Natural killer cell (primary cell): ENCODE measurements at regions not wholly inside any gene's neighbourhood (a gene's known extent, or its start where the extent isn't known, plus 50 kb on each side); places are given as distances from the start of the nearest gene placed in this dataset.

Experiments
- ATAC-seq, 3 donors: fragments of 150-1000 bp in 2 of 3; fragments of 200-7000 bp in 1 of 3; cut with Tn5 transposase; 1 replicate in 1 of 3; 2 replicates in 2 of 3; pipeline ENCODE4 v1.10.0; 2021; ENCODE audit warnings: mild to moderate bottlenecking in 2 of 3, moderate library complexity in 2 of 3
- DNase-seq, 2 donors: peaks; one replicate each; pipeline versions ENCODE4 v3.0.0 to v3.0.0-alpha.2; 2013 to 2021; ENCODE audit warnings: mixed read lengths in 1 of 2
- H3K27ac ChIP-seq: one replicate; pipeline ENCODE4 v1.5.1; 2013; ENCODE audit warnings: mild to moderate bottlenecking, low read length
- H3K27me3 ChIP-seq: one replicate; pipeline ENCODE4 v1.6.1; 2013; ENCODE audit warnings: low read length; ENCODE audit not compliant: control insufficient read depth, insufficient read depth
- H3K36me3 ChIP-seq: one replicate; pipeline ENCODE4 v1.6.1; 2013; ENCODE audit warnings: low read length; ENCODE audit not compliant: control insufficient read depth, insufficient read depth
- H3K4me1 ChIP-seq: one replicate; pipeline ENCODE4 v1.6.1; 2013; ENCODE audit warnings: low read length; ENCODE audit not compliant: control insufficient read depth, insufficient read depth
- H3K4me3 ChIP-seq: one replicate; pipeline ENCODE4 v1.5.1; 2013; ENCODE audit warnings: low read length
- H3K9me3 ChIP-seq: one replicate; pipeline ENCODE4 v1.6.1; 2013; ENCODE audit warnings: low read length; ENCODE audit not compliant: control insufficient read depth, insufficient read depth
- H3K27ac Mint-ChIP-seq, 2 donors: one replicate each; pipeline ENCODE4 v1.8.0; 2022; ENCODE audit warnings: mild to moderate bottlenecking in 2 of 2, mixed read lengths in 2 of 2, moderate library complexity in 1 of 2
- H3K27me3 Mint-ChIP-seq, 2 donors: one replicate each; pipeline ENCODE4 v1.8.0; 2022; ENCODE audit warnings: low read depth in 2 of 2, mixed read lengths in 2 of 2
- H3K36me3 Mint-ChIP-seq: one replicate; pipeline ENCODE4 v1.8.0; 2022; ENCODE audit warnings: mixed read lengths
- H3K4me1 Mint-ChIP-seq, 2 donors: one replicate each; pipeline ENCODE4 v1.8.0; 2022; ENCODE audit warnings: mixed read lengths in 2 of 2
- H3K4me3 Mint-ChIP-seq: one replicate; pipeline ENCODE4 v1.8.0; 2022; ENCODE audit warnings: mild to moderate bottlenecking, moderate library complexity, mixed read lengths
- H3K9me3 Mint-ChIP-seq, 2 donors: one replicate each; pipeline ENCODE4 v1.8.0; 2022; ENCODE audit warnings: mixed read lengths in 2 of 2
- CTCF ChIP-seq: fragments of 200-600 bp; IDR thresholded peaks from one replicate; pipeline ENCODE4 v1.8.0; 2022; ENCODE audit warnings: antibody characterized with exemption
- WGBS: methylation state at CpG from one replicate; pipeline ENCODE4 v1.1.7; 2013; ENCODE audit warnings: missing lambda C conversion rate; ENCODE audit not compliant: insufficient coverage; 5-methylcytosine and 5-hydroxymethylcytosine counted together
- intact Hi-C: fragments of 100-400 bp; cut with micrococcal nuclease; formaldehyde crosslinking; loops from one replicate; pipeline ENCODE4 v1.14.2; 2022

GRCh38 chr11:134612140-134613030 lies 200.3 kb upstream of the B3GAT1 start:
- Mint-ChIP-seq H3K27me3 (peaks cover 16 to 29% of the 10 kb centered on the region in 2 donors), H3K9me3 (no peaks in the 10 kb centered on the region), H3K4me1 (no peaks in the 10 kb centered on the region), H3K4me3 (no peak overlapping the region), H3K36me3 (no peaks in the 10 kb centered on the region), H3K27ac (no peak overlapping the region)
- Histone ChIP-seq H3K27me3 (no peaks in the 10 kb centered on the region), H3K4me3 (no peak overlapping the region), H3K36me3 (no peaks in the 10 kb centered on the region), H3K27ac (no peak overlapping the region), H3K9me3 (no peaks in the 10 kb centered on the region), H3K4me1 (no peaks in the 10 kb centered on the region)
- 84% methylated on average over 12 of the region's 12 CpGs for WGBS
- DNase-seq (no peak), ATAC-seq (no peak)
- TF ChIP-seq CTCF, result no peak
- intact Hi-C loops, result no loop called here

- Histone ChIP-seq H3K4me3 (no peak overlapping the region), H3K9me3 (no peaks in the 10 kb centered on the region), H3K4me1 (no peaks in the 10 kb centered on the region), H3K27ac (no peak overlapping the region), H3K36me3 (no peaks in the 10 kb centered on the region), H3K27me3 (no peaks in the 10 kb centered on the region)
- Mint-ChIP-seq H3K4me1 (no peaks in the 10 kb centered on the region), H3K27me3 (peaks cover 16 to 35% of the 10 kb centered on the region in 2 donors), H3K4me3 (no peak overlapping the region), H3K36me3 (no peaks in the 10 kb centered on the region), H3K9me3 (no peaks in the 10 kb centered on the region), H3K27ac (no peak overlapping the region)
- no peak for TF ChIP-seq CTCF
- WGBS, result 77% methylated on average over 8 of the region's 8 CpGs
- DNase-seq (no peak), ATAC-seq (no peak)
- intact Hi-C loops, result no loop called here
These were observed 199.5 kb upstream of the B3GAT1 start for GRCh38 chr11:134611537-134611936.

- H3K36me3 ChIP-seq, result no peaks in the 10 kb centered on the region
- no peak overlapping the region for H3K27ac Mint-ChIP-seq
- H3K36me3 Mint-ChIP-seq, result no peaks in the 10 kb centered on the region
- WGBS, result 82% methylated on average over 23 of the region's 23 CpGs
- no peak for TF ChIP-seq CTCF
- no peaks in the 10 kb centered on the region for H3K9me3 ChIP-seq
- H3K4me1 Mint-ChIP-seq, result no peaks in the 10 kb centered on the region
- no peak overlapping the region for H3K27ac ChIP-seq
- no peak overlapping the region for H3K4me3 Mint-ChIP-seq
- DNase-seq, result no peak
- H3K4me1 ChIP-seq, result no peaks in the 10 kb centered on the region
- no peaks in the 10 kb centered on the region for H3K9me3 Mint-ChIP-seq
- ATAC-seq, result no peak
- H3K4me3 ChIP-seq, result no peak overlapping the region
- H3K27me3 ChIP-seq, result no peaks in the 10 kb centered on the region
- peaks cover 19 to 46% of the 10 kb centered on the region in 2 donors for H3K27me3 Mint-ChIP-seq
- intact Hi-C loops, result no loop called here
These were observed 198.3 kb upstream of the B3GAT1 start for GRCh38 chr11:134610116-134610910.
